Activated gamma-delta T cell treated with Interleukin-2 at 50 U/mL for 16 hours (primary cell): ENCODE measurements at regions not wholly inside any gene's neighbourhood (a gene's known extent, or its start where the extent isn't known, plus 50 kb on each side); places are given as distances from the start of the nearest gene placed in this dataset.

Experiments
- DNase-seq: peaks from one replicate; pipeline ENCODE4 v3.0.0-alpha.2; 2020

DNA sequence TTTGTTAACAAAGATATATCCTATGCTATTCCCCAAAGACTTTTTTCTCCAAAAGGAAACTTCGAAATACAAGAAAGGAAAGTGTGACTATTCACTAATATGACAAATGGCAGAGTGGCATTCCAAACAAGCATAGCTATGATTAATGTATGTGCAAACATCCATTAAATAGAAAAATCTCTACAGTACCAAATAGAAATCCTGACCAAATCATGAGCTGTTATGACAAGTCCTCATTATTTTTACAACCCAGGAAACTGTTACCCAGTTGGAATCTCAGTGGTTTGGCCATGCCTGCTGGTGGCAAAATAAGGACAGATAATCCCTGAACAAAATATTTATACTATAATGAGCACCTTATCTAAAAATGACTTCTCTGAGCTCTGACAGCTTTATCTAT, 202.1 kb downstream of the SEC23A start:
- no peak for DNase-seq

DNA sequence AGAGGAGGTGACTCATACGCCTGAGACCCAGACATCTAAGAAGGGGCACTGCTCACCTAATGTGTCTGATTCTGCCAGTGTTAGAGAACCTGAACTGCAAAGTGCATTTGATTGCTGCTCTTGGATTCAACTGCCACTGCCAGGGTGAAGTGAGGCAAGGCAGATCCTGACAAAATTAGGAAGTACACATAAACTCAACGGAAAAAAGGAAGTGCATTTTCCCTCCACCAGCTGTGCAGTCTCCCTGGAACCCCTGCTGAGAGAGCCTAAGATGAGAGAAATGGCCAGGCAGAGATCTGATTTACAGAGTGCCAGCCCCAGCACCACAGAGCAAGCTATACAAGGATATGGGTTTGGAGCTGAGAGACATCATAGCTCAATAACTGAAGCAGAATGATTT, 215.3 kb downstream of the SEC23A start:
- DNase-seq = no peak

DNA sequence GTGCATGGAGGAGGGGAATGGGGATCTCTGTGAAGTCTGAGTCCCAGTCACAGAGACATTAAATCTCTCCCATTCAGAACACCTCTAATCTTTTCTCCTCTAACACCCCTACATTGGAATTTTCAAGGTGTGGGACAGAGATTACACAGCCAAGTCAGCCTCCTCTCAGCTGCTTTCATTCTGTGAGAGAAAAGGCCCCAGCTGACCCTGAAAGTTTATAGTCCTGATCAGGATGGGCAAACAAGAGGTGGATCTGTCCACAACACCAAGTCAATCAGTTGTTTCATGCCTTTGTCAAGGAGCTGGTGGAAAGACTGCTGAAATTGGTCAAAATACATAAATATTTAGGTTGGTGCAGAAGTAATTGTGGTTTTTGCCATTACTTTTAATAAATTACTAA, 218.9 kb downstream of the SEC23A start:
- no peak for DNase-seq

GRCh38 chr14:38883127-38883526, 219.9 kb downstream of the SEC23A start:
- no peak for DNase-seq

DNA sequence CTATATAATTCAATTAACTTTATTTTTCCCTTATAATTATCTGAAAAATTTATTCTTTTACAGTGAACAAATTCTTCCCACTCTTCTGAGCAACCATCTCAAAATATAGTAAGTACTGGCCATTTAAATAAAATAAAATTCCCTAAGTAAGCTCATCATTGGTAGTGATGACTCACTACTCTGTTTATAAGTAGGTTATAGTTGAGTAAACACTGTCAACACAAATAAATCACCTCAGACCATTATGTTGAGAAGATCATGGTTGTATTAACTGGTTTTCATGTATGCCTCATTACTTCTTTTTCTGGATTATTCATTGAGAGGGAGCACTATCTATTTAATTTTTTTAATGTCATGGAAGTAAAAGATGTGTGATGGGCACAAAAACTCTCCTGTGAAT, 220.5 kb downstream of the SEC23A start:
- no peak for DNase-seq

- DNase-seq = no peak
Measured at GRCh38 chr14:38880643-38881524, 222.2 kb downstream of the SEC23A start.

DNA sequence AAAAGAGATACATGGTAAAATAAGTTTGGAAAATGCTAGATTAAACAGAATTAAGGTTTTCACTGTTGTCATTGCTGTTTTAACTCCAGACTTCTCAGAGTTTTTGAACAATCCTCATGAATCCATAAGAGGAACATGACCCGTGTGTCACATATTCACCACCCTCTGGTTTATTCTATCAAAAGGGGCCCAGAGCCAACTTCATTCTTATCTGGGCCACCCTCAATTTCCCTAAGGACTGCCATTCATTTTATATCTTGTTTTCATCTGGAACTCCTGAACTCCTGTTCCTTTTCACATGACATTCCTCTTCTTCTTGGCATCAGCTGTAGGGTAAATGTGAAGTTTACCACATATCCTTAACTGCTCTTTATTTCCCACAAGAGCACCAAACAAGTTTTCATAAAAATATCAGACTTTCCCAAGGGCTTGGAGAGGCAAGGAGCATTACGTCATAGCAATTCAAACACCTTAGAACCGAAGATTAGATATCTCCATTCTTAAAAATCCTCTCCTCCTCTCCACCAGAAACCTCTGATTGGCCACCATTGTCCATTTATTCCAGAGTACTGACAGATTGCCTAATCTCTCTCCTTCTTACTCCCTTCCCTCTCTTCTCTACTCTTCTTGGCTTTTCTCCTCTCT, 225.2 kb downstream of the SEC23A start:
- DNase-seq = no peak

DNA sequence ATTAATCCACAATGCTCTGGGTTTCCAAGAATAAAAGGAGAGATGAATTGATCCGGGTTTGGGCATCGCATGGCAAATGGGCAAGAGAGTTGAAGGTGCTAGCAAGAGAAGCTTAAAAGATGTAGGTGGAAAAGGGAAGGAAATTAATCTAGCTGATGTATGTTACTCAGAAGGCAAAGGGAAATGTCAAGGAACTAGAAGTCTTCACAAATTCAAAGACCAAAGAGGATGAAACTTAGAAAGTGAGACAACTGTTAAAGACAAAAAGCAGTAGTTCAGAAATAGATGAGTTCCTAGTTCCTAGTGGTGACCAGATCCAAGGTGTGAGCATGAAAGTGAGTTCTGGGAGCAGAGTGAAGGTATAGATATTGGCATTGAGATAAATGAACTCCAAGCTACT, 228.3 kb downstream of the SEC23A start:
- no peak for DNase-seq

- DNase-seq = no peak
Measured at GRCh38 chr14:38873941-38874612, 229.0 kb downstream of the SEC23A start.

DNA sequence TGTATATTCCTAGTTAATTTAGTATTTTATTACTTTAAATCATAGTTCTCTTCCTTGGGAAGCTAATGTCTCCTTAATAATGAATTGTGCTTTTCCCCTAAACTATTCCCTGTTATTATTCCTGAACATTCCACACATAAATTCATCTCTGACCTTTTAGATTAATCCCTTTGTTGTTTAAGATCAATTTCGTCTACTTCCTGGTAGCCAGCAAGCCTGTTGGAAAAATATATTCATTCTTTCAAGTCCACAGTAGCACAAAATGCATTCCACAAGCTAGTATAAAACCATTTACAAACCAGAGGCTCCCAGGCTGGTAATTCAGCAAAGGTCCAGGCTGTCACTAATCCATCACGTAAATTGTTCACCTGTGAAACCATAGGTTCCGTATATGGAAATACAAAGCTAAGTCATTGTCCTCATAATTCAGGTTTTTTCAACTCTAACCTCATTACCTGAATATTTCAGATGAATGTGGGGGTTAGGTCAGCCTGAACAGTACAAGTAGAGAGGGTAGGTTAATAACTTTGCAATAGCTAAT, 232.7 kb downstream of the SEC23A start:
- no peak for DNase-seq

DNA sequence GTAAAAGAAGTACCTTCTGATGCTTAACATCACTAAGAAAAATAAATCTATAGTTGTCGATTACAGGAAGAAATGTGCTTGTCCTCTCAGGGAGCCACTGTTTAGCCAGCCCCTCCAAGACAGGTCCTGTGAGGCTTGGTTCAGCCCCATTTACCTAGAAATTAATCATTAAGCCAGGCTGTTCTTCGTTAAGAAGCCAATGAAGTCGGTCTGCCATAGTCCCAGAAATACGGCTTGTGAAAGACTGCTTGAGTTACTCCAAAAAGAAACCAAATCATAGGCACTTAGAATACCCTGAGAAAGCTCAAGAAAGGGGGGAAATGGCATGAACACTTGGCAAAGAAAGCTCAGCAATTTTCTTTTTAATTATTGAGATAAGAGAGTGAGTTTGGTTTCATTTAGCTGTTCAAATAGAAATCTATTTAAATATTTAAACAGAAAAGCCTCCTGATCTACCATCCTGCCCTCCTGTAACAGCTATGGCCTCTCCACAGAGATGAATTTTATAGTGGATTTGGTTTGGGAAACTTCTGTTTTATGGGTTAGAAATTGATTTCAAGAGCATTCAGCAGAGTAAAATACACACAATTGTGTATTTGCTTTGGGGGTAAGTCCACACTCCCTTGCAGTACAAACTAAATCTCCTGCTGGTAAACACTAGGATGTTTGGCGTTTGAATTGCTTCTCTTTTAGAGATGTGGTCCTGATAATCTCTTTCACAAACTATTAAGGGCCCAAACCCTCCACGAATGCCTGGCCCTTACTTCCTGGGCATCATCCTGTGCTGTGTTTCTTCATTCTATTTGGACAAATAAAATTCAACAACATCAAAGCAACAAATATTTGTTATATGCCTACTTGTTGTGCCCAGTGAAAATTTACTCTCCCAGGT, 234.4 kb downstream of the SEC23A start:
- DNase-seq = no peak

DNA sequence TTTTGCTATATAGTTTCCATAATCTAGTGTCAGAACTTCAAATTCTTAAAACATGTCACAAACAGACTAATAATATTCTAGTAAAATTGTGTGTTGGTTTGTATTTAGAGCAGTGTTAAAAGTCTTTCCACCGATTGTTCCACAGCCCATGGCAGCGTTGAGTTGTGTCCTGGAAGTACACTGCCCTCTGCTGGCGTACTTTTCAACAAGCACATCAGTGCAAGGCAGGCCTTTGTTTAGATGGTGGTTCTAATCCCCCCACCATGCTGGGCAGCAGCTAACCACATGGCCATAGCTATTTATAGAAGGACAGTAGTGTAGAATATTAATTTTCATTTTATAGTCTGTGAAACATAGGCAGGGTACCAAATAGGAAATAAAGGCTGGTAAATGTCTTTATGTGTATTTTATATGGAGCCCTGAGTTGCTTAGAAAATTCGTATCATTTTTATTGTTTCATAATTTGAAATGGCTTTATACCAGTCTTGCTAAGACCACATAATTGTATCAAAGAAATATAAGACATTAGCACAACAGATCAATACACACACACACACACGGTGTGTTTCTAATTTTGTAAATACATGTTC, 235.4 kb downstream of the SEC23A start:
- DNase-seq = peak; percentile 37

GRCh38 chr14:38866461-38866860, 236.6 kb downstream of the SEC23A start:
- DNase-seq = no peak

DNA sequence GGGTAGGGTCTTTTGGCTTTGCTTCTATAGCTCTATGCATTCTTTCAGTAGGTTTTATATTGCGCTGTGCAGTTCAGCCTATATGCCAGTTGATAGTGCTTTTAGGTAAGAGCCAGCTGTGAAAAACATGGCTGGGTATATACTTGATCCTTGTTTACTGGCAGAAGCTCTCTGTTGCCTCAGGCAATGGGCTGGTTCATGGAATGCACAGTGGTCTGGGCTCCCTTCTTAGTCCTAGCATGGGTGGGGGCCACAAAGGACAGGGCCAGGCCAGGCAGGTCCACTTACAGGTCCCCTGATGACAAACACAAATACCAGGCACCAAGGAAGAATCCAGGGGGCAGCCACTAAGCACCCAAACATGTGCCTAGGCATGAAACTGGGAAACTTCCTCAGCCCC, 240.7 kb downstream of the SEC23A start:
- no peak for DNase-seq

GRCh38 chr14:38860530-38860929, 242.5 kb downstream of the SEC23A start:
- no peak for DNase-seq

GRCh38 chr14:38856798-38857197, 246.2 kb downstream of the SEC23A start:
- no peak for DNase-seq

- DNase-seq = no peak
Measured at GRCh38 chr14:38855513-38855912, 247.5 kb downstream of the SEC23A start.

GRCh38 chr14:38851111-38851510, 251.9 kb downstream of the SEC23A start:
- no peak for DNase-seq

DNA sequence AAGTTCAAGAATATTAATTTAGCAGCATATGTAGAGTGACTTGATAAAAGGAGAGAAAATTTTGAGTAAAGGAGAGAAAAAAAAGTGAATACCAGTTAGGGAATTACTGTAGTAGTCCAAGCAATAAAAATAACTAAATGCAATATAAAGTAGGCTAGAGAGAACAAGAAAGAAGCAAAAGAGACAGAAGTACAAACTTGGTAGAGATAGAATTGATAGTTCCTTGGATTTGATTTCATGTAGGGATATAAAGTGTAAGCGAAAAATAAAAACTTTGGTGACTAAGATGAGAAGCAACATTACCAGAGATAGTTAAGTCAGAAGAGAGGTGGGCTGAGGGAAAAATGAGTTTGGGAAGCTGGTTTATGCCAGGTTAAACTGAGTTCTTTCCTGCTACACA, 252.4 kb downstream of the SEC23A start:
- no peak for DNase-seq

DNA sequence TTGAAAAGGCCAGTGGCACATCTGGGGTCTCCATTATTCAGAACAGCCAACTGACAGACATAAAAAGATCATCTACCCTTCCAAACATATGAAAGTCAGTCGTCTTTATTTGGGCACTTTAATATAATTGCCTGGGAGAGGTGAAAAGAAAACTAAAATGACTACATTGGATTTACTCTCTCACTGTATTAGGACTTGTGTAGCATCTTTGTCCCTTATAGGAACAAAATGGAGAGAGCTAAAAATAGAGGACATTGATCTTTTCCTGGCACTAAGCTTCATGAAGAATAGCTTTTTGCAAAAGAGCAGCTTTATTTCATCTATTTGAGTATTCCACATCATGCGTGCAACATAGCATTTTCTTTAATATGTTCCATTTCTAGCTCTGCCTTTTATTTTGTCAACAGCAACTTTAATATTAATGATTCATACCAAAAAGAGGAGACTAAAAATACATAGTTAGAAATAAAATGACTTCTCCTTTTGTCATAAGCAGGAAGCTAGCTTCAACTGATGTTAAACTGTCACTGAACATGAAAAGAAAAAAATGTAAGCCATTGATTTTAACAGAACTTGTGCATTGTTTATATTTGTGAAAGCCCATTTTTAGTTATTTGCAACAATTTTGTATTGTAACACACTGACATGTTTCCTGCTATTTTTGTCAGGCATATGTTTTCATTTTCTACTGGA, 254.6 kb downstream of the SEC23A start:
- DNase-seq = no peak

GRCh38 chr14:38847161-38847560, 255.9 kb downstream of the SEC23A start:
- DNase-seq = no peak
